Activated CD8-positive, alpha-beta memory T cell treated with anti-CD3 and anti-CD28 coated beads, Interleukin-2, amount 10 ng/mL, durations not matched to agents 7 days and 5 days (primary cell): ENCODE measurements at regions not wholly inside any gene's neighbourhood (a gene's known extent, or its start where the extent isn't known, plus 50 kb on each side); places are given as distances from the start of the nearest gene placed in this dataset.

ENCODE experiments used
- ATAC-seq: fragments of 150-1000 bp; cut with Tn5 transposase; one replicate; pipeline ENCODE4 v1.10.0; 2021; ENCODE audit warnings: moderate library complexity
- CTCF ChIA-PET: fragments of 350-600 bp; sonication (Branson Sonifier 250); formaldehyde crosslinking; loops from one replicate; lab custom pipeline; 2021; ENCODE audit warnings: antibody characterized with exemption; lab: Charles Lee
- DNase-seq: peaks from one replicate; pipeline ENCODE4 v3.0.0-alpha.2; 2020
- H3K27ac Mint-ChIP-seq: one replicate; pipeline ENCODE4 v1.8.0; 2021; ENCODE audit warnings: mild to moderate bottlenecking, mixed read lengths
- H3K27me3 Mint-ChIP-seq: one replicate; pipeline ENCODE4 v1.8.0; 2021; ENCODE audit warnings: mixed read lengths
- H3K36me3 Mint-ChIP-seq: one replicate; pipeline ENCODE4 v1.8.0; 2021; ENCODE audit warnings: mild to moderate bottlenecking, mixed read lengths
- H3K4me1 Mint-ChIP-seq: one replicate; pipeline ENCODE4 v1.8.0; 2021; ENCODE audit warnings: mixed read lengths
- H3K4me3 Mint-ChIP-seq: one replicate; pipeline ENCODE4 v1.8.0; 2021; ENCODE audit warnings: mild to moderate bottlenecking, moderate library complexity, mixed read lengths
- H3K9me3 Mint-ChIP-seq: one replicate; pipeline ENCODE4 v1.8.0; 2022; ENCODE audit warnings: low read depth, mixed read lengths

DNA sequence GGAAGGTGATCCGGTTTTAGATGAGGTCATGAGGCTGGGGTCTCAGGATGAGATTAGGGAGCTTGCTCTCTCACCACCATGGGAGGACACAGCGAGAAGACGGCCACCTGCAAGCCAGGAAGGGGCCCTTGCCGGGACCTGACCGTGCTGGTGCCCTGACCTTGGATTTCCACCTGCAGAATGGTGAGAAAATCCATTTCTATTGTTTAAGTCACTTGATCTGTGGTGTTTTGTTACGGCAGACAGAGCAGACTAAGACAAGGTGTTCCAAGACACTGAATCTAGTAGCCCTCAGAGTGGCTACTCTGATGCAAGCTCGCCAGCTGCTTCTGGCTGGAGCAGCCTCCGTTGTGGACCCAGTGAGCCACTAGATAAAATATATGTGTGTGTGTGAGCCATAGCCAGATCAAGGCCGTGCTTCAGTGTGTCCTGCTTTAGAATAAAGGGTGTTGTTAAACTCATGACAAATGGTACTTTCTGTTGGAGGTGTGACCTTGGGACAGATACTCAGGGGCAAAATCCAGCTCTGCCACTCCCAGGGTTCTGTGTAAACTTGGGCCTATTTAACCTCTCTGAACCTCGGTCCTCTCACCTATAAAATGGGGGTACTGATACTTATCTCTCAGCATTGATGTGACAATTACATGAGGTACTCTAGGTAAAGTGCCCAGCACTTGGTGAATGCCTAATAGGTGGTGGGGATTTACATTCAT lies 67.9 kb upstream of the STX18 start:
- CTCF ChIA-PET, result no interaction called here
- Mint-ChIP-seq H3K4me3 (no peak overlapping the region), H3K4me1 (no peaks in the 10 kb centered on the region), H3K36me3 (no peaks in the 10 kb centered on the region), H3K27ac (no peak overlapping the region), H3K9me3 (no peaks in the 10 kb centered on the region), H3K27me3 (no peaks in the 10 kb centered on the region)
- no peak for DNase-seq
- no peak for ATAC-seq

DNA sequence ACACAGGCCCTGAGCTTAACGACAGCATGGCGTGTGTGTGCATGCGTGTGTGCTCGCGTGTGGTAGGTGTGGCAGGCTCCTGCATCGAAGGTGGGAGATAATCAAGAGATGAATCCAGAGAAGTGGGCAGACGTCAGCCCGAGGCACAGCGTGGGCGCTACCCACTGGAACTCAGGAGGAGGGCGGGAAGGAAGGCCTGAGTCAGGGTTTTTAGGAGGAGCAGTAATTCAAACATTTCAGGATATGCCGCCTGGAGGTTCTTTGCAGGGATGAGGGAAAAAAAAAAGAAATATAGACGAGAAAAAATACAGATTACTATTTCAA lies 66.3 kb upstream of the STX18 start:
- ATAC-seq (no peak), DNase-seq (no peak)
- Mint-ChIP-seq H3K4me1 (no peaks in the 10 kb centered on the region), H3K27ac (no peak overlapping the region), H3K9me3 (no peaks in the 10 kb centered on the region), H3K36me3 (no peaks in the 10 kb centered on the region), H3K27me3 (no peaks in the 10 kb centered on the region), H3K4me3 (no peak overlapping the region)
- CTCF ChIA-PET, result no interaction called here

DNA sequence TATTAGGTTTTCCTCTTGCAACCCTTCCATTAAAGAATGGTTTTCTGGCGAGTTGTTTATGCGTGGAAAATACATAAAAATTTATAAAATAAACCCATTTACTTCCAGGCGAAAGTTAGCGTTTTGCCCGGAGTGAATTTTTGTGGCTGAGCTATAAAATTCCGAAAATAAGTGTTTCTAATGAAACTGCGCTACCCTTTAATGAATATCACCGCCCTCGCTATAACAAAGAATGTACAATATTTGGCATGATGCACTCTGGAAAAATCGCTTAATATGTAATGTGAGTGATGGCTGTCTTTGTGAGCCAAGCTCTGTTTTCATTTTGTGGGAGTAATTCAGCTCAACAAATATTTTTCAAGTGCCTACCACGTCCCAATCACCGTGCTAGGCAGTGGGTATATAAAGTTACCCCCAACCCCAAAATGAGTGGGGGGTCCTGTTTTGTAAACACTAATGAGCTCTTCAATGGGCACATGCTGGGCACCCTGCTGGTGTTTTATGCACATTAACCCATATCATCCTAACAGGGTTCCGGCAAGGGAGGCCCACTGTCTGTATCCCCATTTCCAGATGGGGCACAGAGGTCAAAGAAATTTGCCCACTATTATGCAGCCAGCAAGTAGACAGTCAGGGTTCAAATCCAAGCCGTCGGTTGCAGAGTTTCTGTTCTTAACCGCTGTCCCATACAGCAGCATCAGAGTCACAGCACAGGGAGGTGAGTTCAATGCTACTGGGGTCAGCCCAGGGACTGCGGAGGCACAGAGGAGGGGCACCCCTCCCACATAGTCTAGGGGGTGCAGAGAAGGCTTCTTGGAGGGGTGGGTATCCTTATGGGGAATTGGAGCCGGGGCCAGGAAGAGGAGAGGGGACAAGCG lies 65.7 kb upstream of the STX18 start:
- H3K4me3 Mint-ChIP-seq, result no peak overlapping the region
- ATAC-seq (no peak), DNase-seq (no peak)
- H3K9me3 Mint-ChIP-seq, result no peaks in the 10 kb centered on the region
- H3K4me1 Mint-ChIP-seq, result no peaks in the 10 kb centered on the region
- H3K27me3 Mint-ChIP-seq, result no peaks in the 10 kb centered on the region
- no peaks in the 10 kb centered on the region for H3K36me3 Mint-ChIP-seq
- H3K27ac Mint-ChIP-seq, result no peak overlapping the region
- CTCF ChIA-PET, result no interaction called here

DNA sequence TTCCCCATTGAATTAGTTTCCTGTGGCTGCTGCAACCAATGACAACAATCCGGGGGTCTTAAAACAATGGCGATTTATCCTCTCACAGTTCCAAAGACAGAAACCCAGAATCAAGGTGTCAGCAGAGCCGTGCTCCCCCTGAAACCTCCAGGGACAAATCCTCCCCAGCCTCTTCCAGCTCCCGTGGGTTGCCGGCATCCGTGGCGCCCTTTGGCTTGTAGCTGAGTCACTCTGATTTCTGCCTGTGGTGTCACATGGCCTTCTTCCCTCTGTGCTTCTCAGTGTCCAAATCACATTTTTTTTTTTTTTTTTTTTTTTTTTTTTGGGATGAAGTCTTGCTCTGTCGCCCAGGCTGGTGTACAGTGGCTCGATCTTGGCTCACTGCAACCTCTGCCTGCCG lies 64.5 kb upstream of the STX18 start:
- H3K4me3 Mint-ChIP-seq, result no peak overlapping the region
- CTCF ChIA-PET, result no interaction called here
- no peaks in the 10 kb centered on the region for H3K36me3 Mint-ChIP-seq
- H3K4me1 Mint-ChIP-seq, result no peaks in the 10 kb centered on the region
- H3K9me3 Mint-ChIP-seq, result no peaks in the 10 kb centered on the region
- ATAC-seq, result no peak
- H3K27ac Mint-ChIP-seq, result no peak overlapping the region
- DNase-seq, result no peak
- no peaks in the 10 kb centered on the region for H3K27me3 Mint-ChIP-seq

DNA sequence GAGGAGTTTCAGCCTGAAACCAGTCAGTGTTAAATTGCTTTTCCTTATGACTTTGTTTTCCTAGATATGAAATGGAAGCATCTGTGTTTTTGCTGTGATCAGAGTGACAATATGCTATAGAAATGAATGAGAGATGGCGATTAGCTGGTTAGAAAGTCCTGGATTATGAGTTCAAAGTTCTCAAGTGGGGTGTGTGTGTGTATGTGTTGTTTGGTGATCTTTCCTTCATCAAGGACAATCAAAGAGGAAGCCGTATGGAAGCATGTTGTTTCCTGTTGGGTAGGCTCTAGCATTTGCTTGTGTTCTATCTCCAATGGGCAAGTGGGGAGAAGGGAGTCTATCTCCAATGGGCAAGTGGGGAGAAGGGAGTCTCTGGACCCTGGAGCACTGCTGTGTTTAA lies 64.0 kb upstream of the STX18 start:
- Mint-ChIP-seq H3K27me3 (no peaks in the 10 kb centered on the region), H3K9me3 (no peaks in the 10 kb centered on the region), H3K27ac (no peak overlapping the region), H3K36me3 (no peaks in the 10 kb centered on the region), H3K4me1 (no peaks in the 10 kb centered on the region), H3K4me3 (no peak overlapping the region)
- DNase-seq (no peak), ATAC-seq (no peak)
- CTCF ChIA-PET, result no interaction called here

DNA sequence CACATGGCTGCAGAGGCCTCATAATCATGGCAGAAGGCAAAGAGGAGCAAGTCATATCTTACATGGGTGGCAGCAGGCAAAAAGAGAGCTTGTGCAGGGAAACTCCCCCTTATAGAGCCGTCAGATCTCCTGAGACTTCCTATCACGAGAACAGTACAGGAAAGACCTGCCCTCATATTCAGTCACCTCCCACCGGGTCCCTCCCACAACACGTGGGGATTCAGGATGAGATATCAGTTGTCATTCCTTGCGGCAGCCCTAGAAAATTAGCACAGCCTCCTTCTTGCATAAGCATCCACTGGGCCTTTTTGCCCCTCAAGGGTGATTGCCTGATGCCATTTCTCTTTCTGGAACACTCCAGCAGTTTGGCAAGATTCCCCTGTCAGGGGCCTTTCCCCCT lies 61.7 kb upstream of the STX18 start:
- DNase-seq (no peak), ATAC-seq (no peak)
- CTCF ChIA-PET, result no interaction called here
- Mint-ChIP-seq H3K27ac (no peak overlapping the region), H3K9me3 (no peaks in the 10 kb centered on the region), H3K36me3 (no peaks in the 10 kb centered on the region), H3K4me3 (no peak overlapping the region), H3K4me1 (no peaks in the 10 kb centered on the region), H3K27me3 (no peaks in the 10 kb centered on the region)

DNA sequence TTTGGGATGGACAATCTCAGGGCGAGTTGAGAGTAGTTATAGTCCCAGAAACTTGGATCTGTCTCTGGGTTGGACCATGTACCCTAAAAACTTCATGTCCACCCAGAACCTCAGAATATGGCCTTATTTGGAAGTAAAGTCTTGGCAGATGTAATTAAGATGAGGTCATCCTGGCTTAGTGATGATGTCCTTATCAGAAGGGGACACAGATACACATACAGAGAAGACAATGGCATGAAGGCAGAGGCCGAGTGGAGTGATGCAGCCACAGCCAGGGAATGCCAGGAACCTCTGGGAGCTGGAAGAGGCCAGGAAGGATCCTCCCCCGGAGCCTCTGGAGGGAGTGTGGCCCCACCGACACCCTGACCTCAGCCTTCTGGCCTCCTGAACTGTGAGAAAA lies 61.2 kb upstream of the STX18 start:
- CTCF ChIA-PET, result no interaction called here

DNA sequence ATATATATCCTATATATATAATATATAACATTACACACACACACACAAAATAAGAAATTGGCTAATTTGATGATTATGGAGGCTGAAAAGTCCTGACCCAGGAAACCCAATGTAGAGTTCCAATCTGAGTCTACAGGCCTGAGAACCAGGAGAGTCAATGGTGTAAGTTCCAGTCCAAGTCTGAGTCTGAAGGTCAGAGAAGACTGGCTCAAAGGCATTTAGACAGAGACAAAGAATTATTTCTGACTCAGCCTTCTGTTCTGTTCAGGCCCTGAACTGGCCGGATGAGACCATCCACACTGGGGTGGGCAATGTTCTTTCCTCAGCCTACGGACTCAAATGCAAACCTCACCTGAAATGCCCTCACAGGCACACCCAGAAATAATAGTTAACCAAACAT lies 60.6 kb upstream of the STX18 start:
- CTCF ChIA-PET, result interaction anchor here (1.5 kb wide), 1 partner anchor 9 kb away, joined by 3 read pairs; no protein-coding TSS in a partner anchor
- no peaks in the 10 kb centered on the region for H3K27me3 Mint-ChIP-seq
- H3K9me3 Mint-ChIP-seq, result no peaks in the 10 kb centered on the region
- H3K4me1 Mint-ChIP-seq, result no peaks in the 10 kb centered on the region
- ATAC-seq, result no peak
- H3K27ac Mint-ChIP-seq, result no peak overlapping the region
- no peak for DNase-seq
- no peaks in the 10 kb centered on the region for H3K36me3 Mint-ChIP-seq
- no peak overlapping the region for H3K4me3 Mint-ChIP-seq

More for the DNA sequence above, 61.2 kb upstream of the STX18 start:
- H3K4me3 Mint-ChIP-seq, result no peak overlapping the region
- H3K27ac Mint-ChIP-seq, result no peak overlapping the region
- H3K4me1 Mint-ChIP-seq, result no peaks in the 10 kb centered on the region
- H3K27me3 Mint-ChIP-seq, result no peaks in the 10 kb centered on the region
- H3K9me3 Mint-ChIP-seq, result no peaks in the 10 kb centered on the region
- DNase-seq, result no peak
- ATAC-seq, result no peak
- H3K36me3 Mint-ChIP-seq, result no peaks in the 10 kb centered on the region

DNA sequence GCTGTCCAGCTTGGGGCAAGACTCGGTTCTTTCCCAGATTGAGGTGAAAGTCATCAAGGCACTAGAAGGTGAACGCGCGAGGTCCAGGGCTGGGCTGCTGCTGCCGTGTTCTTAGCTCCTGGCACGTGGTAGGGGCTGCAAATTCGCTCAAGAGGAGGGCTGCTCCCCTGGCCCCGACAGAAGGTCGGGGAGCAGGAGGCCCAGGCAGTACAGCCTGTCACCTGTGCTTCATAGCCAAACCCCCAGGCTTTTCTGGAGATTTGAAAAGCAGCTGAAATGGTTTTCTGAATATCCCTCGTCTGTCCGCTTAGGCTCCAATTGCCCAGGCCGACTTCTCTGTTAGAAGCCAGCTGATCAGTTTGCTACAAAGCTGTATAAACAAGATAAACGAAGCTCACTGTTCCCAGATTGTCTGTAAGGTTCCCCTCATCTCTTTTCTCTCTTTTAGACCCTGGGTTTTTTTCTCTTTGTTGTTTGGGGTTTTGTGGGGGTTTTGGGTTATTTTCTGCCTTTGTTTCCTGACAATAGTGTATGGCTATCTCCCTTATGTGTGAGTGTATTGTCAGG lies 60.0 kb upstream of the STX18 start:
- no peak for ATAC-seq

DNA sequence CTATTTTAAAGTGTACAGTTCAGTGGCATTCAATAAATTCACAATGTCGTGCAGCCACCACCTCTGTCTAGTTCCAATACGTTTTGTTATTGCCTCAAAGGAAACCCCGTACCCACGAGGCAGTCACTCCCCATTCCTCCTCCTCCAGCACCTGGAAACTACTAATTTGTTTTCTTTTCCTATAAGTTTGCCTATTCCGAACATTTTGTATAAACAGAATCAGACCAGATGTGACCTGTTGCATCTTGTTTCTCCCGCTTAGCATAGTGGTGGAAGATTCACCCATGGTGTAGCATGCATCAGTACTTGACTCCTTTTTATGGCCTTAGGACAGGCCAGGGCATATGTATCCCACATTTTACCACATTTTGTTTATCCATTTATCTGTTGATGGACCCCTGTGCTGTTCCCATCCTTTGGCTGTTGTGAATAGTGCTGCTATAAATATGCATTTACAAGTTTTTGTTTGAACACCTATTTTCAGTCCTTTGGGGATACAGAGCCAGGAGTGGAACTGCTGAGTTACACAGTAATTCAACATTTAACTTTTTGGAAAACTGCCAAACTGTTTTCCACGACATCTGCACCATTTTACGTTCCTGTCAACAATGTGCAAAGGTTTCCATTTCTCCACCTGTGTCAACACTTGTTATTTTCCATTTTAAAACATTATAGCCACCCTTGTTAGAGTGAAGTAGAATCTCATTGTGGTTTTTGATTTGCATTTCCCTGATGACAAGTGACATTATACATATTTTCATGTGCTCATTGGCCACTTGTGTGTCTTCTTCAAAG lies 57.8 kb upstream of the STX18 start:
- CTCF ChIA-PET, result no interaction called here
- Mint-ChIP-seq H3K9me3 (peaks cover 9% of the 10 kb centered on the region), H3K4me3 (no peak overlapping the region), H3K4me1 (no peaks in the 10 kb centered on the region), H3K27ac (no peak overlapping the region), H3K27me3 (no peaks in the 10 kb centered on the region), H3K36me3 (peaks cover 12% of the 10 kb centered on the region)
- ATAC-seq, result no peak
- no peak for DNase-seq

More for the DNA sequence above, 60.0 kb upstream of the STX18 start:
- no peaks in the 10 kb centered on the region for H3K27me3 Mint-ChIP-seq
- DNase-seq, result no peak
- no peaks in the 10 kb centered on the region for H3K36me3 Mint-ChIP-seq
- H3K4me3 Mint-ChIP-seq, result no peak overlapping the region
- H3K9me3 Mint-ChIP-seq, result no peaks in the 10 kb centered on the region
- no peaks in the 10 kb centered on the region for H3K4me1 Mint-ChIP-seq
- H3K27ac Mint-ChIP-seq, result no peak overlapping the region
- CTCF ChIA-PET, result interaction anchor here (1.5 kb wide), 1 partner anchor 10 kb away, joined by 3 read pairs; no protein-coding TSS in a partner anchor

DNA sequence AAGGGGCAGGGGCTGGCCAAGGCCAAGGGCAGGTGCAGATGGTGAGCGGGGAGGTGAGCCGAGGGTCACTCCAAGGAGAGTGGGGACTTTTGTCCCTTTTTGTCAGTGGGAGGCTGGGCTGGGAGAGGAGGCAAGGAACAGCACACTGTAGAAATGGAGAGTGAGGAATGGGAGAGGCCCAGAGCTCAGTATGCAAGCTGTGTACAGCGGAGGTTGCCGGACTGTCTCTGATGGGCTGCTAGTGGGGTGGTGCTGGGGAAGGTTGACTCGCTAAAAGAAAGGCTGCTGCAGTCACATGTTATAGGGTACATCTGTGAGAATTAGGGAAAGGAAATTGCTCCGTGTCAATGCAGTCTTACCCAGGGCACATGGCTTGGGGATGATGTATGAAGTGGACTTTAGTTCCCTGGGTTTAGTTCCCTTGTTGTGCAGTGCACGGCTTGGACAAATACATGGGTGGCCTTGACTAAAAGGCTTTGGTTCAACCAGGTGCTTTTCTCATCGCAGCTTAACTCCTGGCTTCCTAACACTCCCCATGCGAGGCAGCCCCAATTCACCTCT lies 57.1 kb upstream of the STX18 start:
- ATAC-seq (no peak), DNase-seq (no peak)
- no peak overlapping the region for H3K4me3 Mint-ChIP-seq
- H3K9me3 Mint-ChIP-seq, result peaks cover 12% of the 10 kb centered on the region
- H3K4me1 Mint-ChIP-seq, result no peaks in the 10 kb centered on the region
- no peaks in the 10 kb centered on the region for H3K27me3 Mint-ChIP-seq
- no peak overlapping the region for H3K27ac Mint-ChIP-seq
- CTCF ChIA-PET, result no interaction called here
- H3K36me3 Mint-ChIP-seq, result peaks cover 14% of the 10 kb centered on the region

DNA sequence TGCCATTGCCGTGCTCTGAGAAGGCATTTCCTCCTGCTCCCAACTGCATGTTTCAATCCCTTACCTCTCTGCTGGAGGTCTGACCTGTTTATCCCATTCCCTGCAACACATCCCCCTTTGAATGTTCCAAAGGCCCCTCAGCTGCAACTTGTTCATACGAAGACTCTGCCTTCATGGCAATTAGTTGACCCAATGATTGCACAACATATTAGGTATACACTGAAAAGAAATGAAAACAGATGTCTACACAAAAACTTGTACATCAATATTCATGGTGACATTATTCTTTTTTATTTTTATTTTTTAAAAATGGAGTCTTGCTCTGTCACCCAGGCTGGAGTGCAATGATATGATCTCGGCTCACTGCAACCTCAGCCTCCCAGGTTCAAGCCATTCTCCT lies 54.9 kb upstream of the STX18 start:
- DNase-seq (no peak), ATAC-seq (no peak)
- Mint-ChIP-seq H3K9me3 (peaks cover 14% of the 10 kb centered on the region), H3K4me1 (no peaks in the 10 kb centered on the region), H3K36me3 (peaks cover 16% of the 10 kb centered on the region), H3K27me3 (no peaks in the 10 kb centered on the region), H3K4me3 (no peak overlapping the region), H3K27ac (no peak overlapping the region)
- CTCF ChIA-PET, result no interaction called here

DNA sequence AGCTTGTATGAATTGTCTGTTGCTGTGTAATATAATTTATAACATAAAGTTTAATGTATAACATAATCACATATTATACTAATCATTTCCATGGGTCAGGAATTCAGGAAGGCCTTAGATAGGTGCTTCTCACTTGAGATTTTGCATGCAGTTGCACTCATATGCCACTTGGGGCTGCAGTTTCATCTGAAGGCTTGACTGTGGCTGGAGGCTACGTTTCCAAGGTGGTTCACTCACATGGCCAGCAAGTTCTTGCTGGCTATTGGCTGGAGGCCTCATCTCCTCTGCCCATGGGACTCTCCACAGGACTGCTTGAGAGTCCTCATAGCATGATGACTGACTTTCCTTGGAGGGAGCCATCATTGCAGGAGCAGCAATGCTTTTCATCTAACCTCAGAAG lies 53.4 kb upstream of the STX18 start:
- Mint-ChIP-seq H3K27ac (no peak overlapping the region), H3K36me3 (peaks cover 18% of the 10 kb centered on the region), H3K9me3 (peaks cover 14% of the 10 kb centered on the region), H3K27me3 (no peaks in the 10 kb centered on the region), H3K4me3 (no peak overlapping the region), H3K4me1 (no peaks in the 10 kb centered on the region)
- ATAC-seq (no peak), DNase-seq (no peak)
- CTCF ChIA-PET, result no interaction called here
